B cell (primary cell): ENCODE measurements at regions not wholly inside any gene's neighbourhood (a gene's known extent, or its start where the extent isn't known, plus 50 kb on each side); places are given as distances from the start of the nearest gene placed in this dataset.

Experiments used
- ATAC-seq: fragments of 200-7000 bp; cut with Tn5 transposase; one replicate; pipeline ENCODE4 v1.10.0; 2021; ENCODE audit warnings: low read depth, mild to moderate bottlenecking, moderate number of reproducible peaks, moderate library complexity
- CTCF ChIA-PET: fragments of 350-600 bp; sonication (Branson Sonifier 250); formaldehyde crosslinking; loops from one replicate; lab custom pipeline; 2021; ENCODE audit warnings: antibody characterized with exemption, inconsistent platforms; lab: Charles Lee
- POLR2A ChIA-PET: fragments of 350-600 bp; sonication (Branson Sonifier 250); formaldehyde crosslinking; loops from one replicate; lab custom pipeline; 2021; ENCODE audit warnings: antibody characterized with exemption; lab: Charles Lee
- DNase-seq: peaks from one replicate; pipeline ENCODE4 v3.0.0; 2013
- H2AFZ ChIP-seq: 2 replicates; pipeline ENCODE4 v1.6.1; 2012; ENCODE audit warnings: mild to moderate bottlenecking, low read depth, low read length; ENCODE audit not compliant: insufficient read depth, poor library complexity, severe bottlenecking
- H3K27ac ChIP-seq, 2 donors: 1 replicate in 1 of 2; 2 replicates in 1 of 2; pipeline ENCODE4 v1.5.1; 2012 to 2013; ENCODE audit warnings: low read length in 2 of 2, mild to moderate bottlenecking in 2 of 2, moderate library complexity in 1 of 2
- H3K27me3 ChIP-seq, 4 experiments: fragments of 200-600 bp in 1 of 4; sonication (generic) in 1 of 4; replicated peaks in 1 of 4; 1 replicate in 2 of 4; 2 replicates in 2 of 4; pipeline versions ENCODE4 v1.6.1 to v1.7.0; 2013 to 2016; ENCODE audit warnings: low read length in 3 of 4, mild to moderate bottlenecking in 2 of 4, mixed read lengths in 1 of 4, moderate library complexity in 1 of 4; ENCODE audit not compliant: insufficient read depth in 4 of 4, control insufficient read depth in 3 of 4; ENCODE audit errors: control extremely low read depth in 1 of 4
- H3K36me3 ChIP-seq, 2 experiments: replicated peaks in 1 of 2; 1 replicate in 1 of 2; 2 replicates in 1 of 2; pipeline versions ENCODE4 v1.6.1 to v1.7.1; 2013; ENCODE audit warnings: low read length in 1 of 2; ENCODE audit not compliant: insufficient read depth in 2 of 2, control insufficient read depth in 1 of 2; ENCODE audit errors: control extremely low read depth in 1 of 2, extremely low read depth in 1 of 2
- H3K4me1 ChIP-seq, 2 donors: fragments of 200-600 bp in 1 of 2; sonication (generic) in 1 of 2; 1 replicate in 1 of 2; 2 replicates in 1 of 2; pipeline versions ENCODE4 v1.5.1 to v1.6.1; 2013 to 2017; ENCODE audit warnings: low read length in 2 of 2; ENCODE audit not compliant: control insufficient read depth in 2 of 2, insufficient read depth in 2 of 2
- H3K4me2 ChIP-seq: replicated peaks from 2 replicates; pipeline ENCODE3; 2012; ENCODE audit warnings: mild to moderate bottlenecking, low read depth, low read length; ENCODE audit not compliant: poor library complexity, severe bottlenecking
- H3K4me3 ChIP-seq, 5 experiments: fragments of 200-600 bp in 1 of 5; sonication (generic) in 1 of 5; 1 replicate in 3 of 5; 2 replicates in 2 of 5; pipeline versions ENCODE4 v1.5.1 to v1.7.0; 2011 to 2016; ENCODE audit warnings: low read length in 4 of 5, mild to moderate bottlenecking in 4 of 5, low read depth in 2 of 5, control low read depth in 1 of 5, moderate library complexity in 1 of 5; ENCODE audit not compliant: insufficient read depth in 1 of 5; ENCODE audit errors: control extremely low read depth in 1 of 5, extremely low read depth in 1 of 5
- H3K79me2 ChIP-seq: fragments of 200-600 bp; sonication (generic); one replicate; pipeline ENCODE4 v1.6.0; 2016; ENCODE audit warnings: low read length; ENCODE audit not compliant: control insufficient read depth, insufficient read depth
- H3K9ac ChIP-seq: fragments of 200-600 bp; sonication (generic); 2 replicates; pipeline ENCODE4 v1.6.1; 2017; ENCODE audit warnings: mild to moderate bottlenecking, low read length, moderate library complexity
- H3K9me3 ChIP-seq, 3 donors: one replicate each; pipeline versions ENCODE4 v1.6.1 to v1.7.1; 2013; ENCODE audit warnings: low read length in 2 of 3; ENCODE audit not compliant: control insufficient read depth in 2 of 3, insufficient read depth in 1 of 3; ENCODE audit errors: control extremely low read depth in 1 of 3
- H4K20me1 ChIP-seq: 2 replicates; pipeline ENCODE4 v1.6.0; 2012; ENCODE audit warnings: mild to moderate bottlenecking, low read length; ENCODE audit not compliant: insufficient read depth, control insufficient read depth, poor library complexity, severe bottlenecking
- H3K27ac Mint-ChIP-seq: one replicate; pipeline ENCODE4 v1.8.0; 2021; ENCODE audit warnings: mixed read lengths
- H3K27me3 Mint-ChIP-seq: one replicate; pipeline ENCODE4 v1.8.0; 2021; ENCODE audit warnings: mixed read lengths
- H3K4me1 Mint-ChIP-seq: one replicate; pipeline ENCODE4 v1.8.0; 2021; ENCODE audit warnings: mixed read lengths
- H3K4me3 Mint-ChIP-seq: one replicate; pipeline ENCODE4 v1.8.0; 2021; ENCODE audit warnings: mixed read lengths
- H3K9me3 Mint-ChIP-seq: one replicate; pipeline ENCODE4 v1.8.0; 2022; ENCODE audit warnings: mixed read lengths; ENCODE audit not compliant: insufficient read depth
- EZH2 ChIP-seq: IDR thresholded peaks from 2 replicates; pipeline ENCODE4 v1.6.1; 2012; ENCODE audit warnings: borderline replicate concordance, low read depth, mild to moderate bottlenecking, moderate library complexity, low read length; ENCODE audit not compliant: insufficient read depth, poor library complexity, severe bottlenecking
- WGBS: methylation state at CpG from one replicate; pipeline ENCODE4 v1.1.5; 2013; ENCODE audit warnings: missing lambda C conversion rate; ENCODE audit not compliant: insufficient coverage; 5-methylcytosine and 5-hydroxymethylcytosine counted together
- intact Hi-C: fragments of 100-400 bp; cut with micrococcal nuclease; formaldehyde crosslinking; loops from one replicate; pipeline ENCODE4 v1.10.0; 2022
- TF ChIP-seq, protein P1 (sequence below): fragments of 200-600 bp; IDR thresholded peaks from one replicate; pipeline ENCODE4 v1.8.0; 2022; ENCODE audit warnings: antibody characterized with exemption, mild to moderate bottlenecking

DNA sequence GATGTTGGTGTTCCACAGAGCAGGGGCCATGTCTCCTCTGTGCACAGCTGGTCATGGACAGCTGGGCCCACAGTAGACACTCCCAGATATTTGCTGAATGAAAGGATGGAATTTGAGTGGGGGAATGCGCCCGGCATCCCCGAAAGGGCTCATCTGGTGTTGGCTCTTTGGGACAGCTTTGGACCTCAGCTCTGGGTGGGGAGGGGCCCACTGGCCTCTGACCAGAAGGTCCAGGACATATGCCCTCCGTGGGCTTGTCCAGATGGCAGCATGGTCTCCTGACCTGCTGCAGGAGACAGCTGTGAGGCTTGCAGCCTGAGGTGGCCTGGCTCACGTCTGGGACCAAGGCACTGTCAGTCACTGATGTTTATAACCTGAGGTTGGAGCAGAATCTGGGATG lies 160.4 kb upstream of the AJAP1 start:
- no peak overlapping the region for H3K4me2 ChIP-seq
- H3K9ac ChIP-seq: no peak overlapping the region
- H3K27ac Mint-ChIP-seq: no peak overlapping the region
- peaks cover 0 to 3% (median 0%) of the 10 kb centered on the region in 4 experiments for H3K27me3 ChIP-seq
- CTCF ChIA-PET: no interaction called here
- no peak overlapping the region for H3K4me3 Mint-ChIP-seq
- no peak overlapping the region for H2AFZ ChIP-seq
- TF ChIP-seq EZH2: no peak
- TF ChIP-seq, protein P1, sequence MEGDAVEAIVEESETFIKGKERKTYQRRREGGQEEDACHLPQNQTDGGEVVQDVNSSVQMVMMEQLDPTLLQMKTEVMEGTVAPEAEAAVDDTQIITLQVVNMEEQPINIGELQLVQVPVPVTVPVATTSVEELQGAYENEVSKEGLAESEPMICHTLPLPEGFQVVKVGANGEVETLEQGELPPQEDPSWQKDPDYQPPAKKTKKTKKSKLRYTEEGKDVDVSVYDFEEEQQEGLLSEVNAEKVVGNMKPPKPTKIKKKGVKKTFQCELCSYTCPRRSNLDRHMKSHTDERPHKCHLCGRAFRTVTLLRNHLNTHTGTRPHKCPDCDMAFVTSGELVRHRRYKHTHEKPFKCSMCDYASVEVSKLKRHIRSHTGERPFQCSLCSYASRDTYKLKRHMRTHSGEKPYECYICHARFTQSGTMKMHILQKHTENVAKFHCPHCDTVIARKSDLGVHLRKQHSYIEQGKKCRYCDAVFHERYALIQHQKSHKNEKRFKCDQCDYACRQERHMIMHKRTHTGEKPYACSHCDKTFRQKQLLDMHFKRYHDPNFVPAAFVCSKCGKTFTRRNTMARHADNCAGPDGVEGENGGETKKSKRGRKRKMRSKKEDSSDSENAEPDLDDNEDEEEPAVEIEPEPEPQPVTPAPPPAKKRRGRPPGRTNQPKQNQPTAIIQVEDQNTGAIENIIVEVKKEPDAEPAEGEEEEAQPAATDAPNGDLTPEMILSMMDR: no peak
- no peak overlapping the region for H3K4me3 ChIP-seq
- no peaks in the 10 kb centered on the region for H3K36me3 ChIP-seq
- H3K9me3 ChIP-seq: peaks cover 0 to 12% (median 0%) of the 10 kb centered on the region in 3 donors
- peaks cover 6% of the 10 kb centered on the region for H3K4me1 Mint-ChIP-seq
- H3K4me1 ChIP-seq: no peaks in the 10 kb centered on the region
- H3K9me3 Mint-ChIP-seq: peaks cover 2% of the 10 kb centered on the region
- no peaks in the 10 kb centered on the region for H4K20me1 ChIP-seq
- POLR2A ChIA-PET: no interaction called here
- intact Hi-C loops: no loop called here
- H3K27ac ChIP-seq: no peak overlapping the region
- DNase-seq: no peak
- H3K79me2 ChIP-seq: no peaks in the 10 kb centered on the region
- peaks cover 12% of the 10 kb centered on the region for H3K27me3 Mint-ChIP-seq
- WGBS: 80% methylated on average over 5 of the region's 5 CpGs
- no peak for ATAC-seq

DNA sequence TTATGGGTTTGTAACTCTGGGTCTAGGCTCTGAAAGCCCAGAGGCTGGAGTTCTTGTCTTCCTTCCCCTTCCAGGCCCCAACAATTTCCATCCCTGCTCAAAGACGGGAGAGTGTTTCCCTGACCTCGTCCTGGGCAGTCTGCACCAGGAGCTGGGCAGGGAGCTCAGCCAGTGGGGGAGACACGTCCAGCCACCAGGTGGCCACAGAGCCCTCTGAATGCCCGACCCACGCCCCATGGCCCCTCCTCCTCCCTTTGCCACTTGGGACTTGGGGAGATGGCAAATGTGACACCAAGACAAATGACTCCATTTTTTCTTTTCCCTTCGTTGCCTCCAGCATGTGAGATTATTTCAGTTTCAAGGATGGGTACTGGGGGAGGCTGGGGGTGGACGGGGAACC lies 159.9 kb upstream of the AJAP1 start:
- no peak overlapping the region for H3K27ac ChIP-seq
- H3K4me1 ChIP-seq: no peaks in the 10 kb centered on the region
- H3K27ac Mint-ChIP-seq: no peak overlapping the region
- H4K20me1 ChIP-seq: no peaks in the 10 kb centered on the region
- peaks cover 0 to 7% (median 0%) of the 10 kb centered on the region in 3 donors for H3K9me3 ChIP-seq
- ATAC-seq (no peak), DNase-seq (no peak)
- intact Hi-C loops: no loop called here
- H3K4me2 ChIP-seq: no peak overlapping the region
- 16% methylated on average over 5 of the region's 7 CpGs for WGBS
- H3K4me3 Mint-ChIP-seq: no peak overlapping the region
- peaks cover 2% of the 10 kb centered on the region for H3K9me3 Mint-ChIP-seq
- H3K27me3 ChIP-seq: peaks cover 0 to 3% (median 0%) of the 10 kb centered on the region in 4 experiments
- no peak overlapping the region for H3K9ac ChIP-seq
- H3K27me3 Mint-ChIP-seq: peaks cover 12% of the 10 kb centered on the region
- H3K36me3 ChIP-seq: no peaks in the 10 kb centered on the region
- H2AFZ ChIP-seq: no peak overlapping the region
- H3K4me1 Mint-ChIP-seq: peaks cover 5% of the 10 kb centered on the region
- H3K4me3 ChIP-seq: no peak overlapping the region
- CTCF ChIA-PET: no interaction called here
- TF ChIP-seq, protein P1: no peak
- no peak for TF ChIP-seq EZH2
- no peaks in the 10 kb centered on the region for H3K79me2 ChIP-seq
- POLR2A ChIA-PET: no interaction called here
